CD14-positive monocyte (primary cell): ENCODE measurements at regions not wholly inside any gene's neighbourhood (a gene's known extent, or its start where the extent isn't known, plus 50 kb on each side); places are given as distances from the start of the nearest gene placed in this dataset.

ENCODE experiments used
- DNase-seq, 3 donors: peaks; one replicate each; pipeline ENCODE4 v3.0.0-alpha.2; 2011 to 2022
- H2AFZ ChIP-seq: 2 replicates; pipeline ENCODE4 v1.6.0; 2012; ENCODE audit warnings: mild to moderate bottlenecking, low read depth, low read length, inconsistent platforms; ENCODE audit not compliant: insufficient read depth, poor library complexity, severe bottlenecking
- H3K27ac ChIP-seq, 2 donors: 1 replicate in 1 of 2; 2 replicates in 1 of 2; pipeline ENCODE4 v1.5.1; 2012 to 2013; ENCODE audit warnings: low read length in 2 of 2, control low read depth in 1 of 2, inconsistent platforms in 1 of 2, low read depth in 1 of 2, mild to moderate bottlenecking in 1 of 2
- H3K27me3 ChIP-seq, 2 donors: one replicate each; pipeline versions ENCODE4 v1.6.0 to v1.6.1; 2011 to 2013; ENCODE audit warnings: low read length in 2 of 2; ENCODE audit not compliant: control insufficient read depth in 2 of 2, insufficient read depth in 2 of 2
- H3K36me3 ChIP-seq, 2 donors: replicated peaks in 1 of 2; 1 replicate in 1 of 2; 2 replicates in 1 of 2; pipeline versions ENCODE4 v1.5.1 to v1.6.1; 2012 to 2013; ENCODE audit warnings: low read length in 2 of 2, control low read depth in 1 of 2, inconsistent platforms in 1 of 2, mild to moderate bottlenecking in 1 of 2; ENCODE audit not compliant: insufficient read depth in 2 of 2, control insufficient read depth in 1 of 2
- H3K4me1 ChIP-seq, 2 donors: 1 replicate in 1 of 2; 2 replicates in 1 of 2; pipeline versions ENCODE4 v1.5.1 to v1.6.1; 2012 to 2013; ENCODE audit warnings: low read length in 2 of 2, control low read depth in 1 of 2, inconsistent platforms in 1 of 2, mild to moderate bottlenecking in 1 of 2, moderate library complexity in 1 of 2; ENCODE audit not compliant: insufficient read depth in 2 of 2, control insufficient read depth in 1 of 2
- H3K4me2 ChIP-seq: replicated peaks from 2 replicates; pipeline ENCODE3; 2012; ENCODE audit warnings: low read length, moderate library complexity, mild to moderate bottlenecking; ENCODE audit not compliant: poor library complexity, severe bottlenecking; ENCODE audit errors: extremely low read depth
- H3K4me3 ChIP-seq, 3 experiments: fragments of 200-600 bp in 1 of 3; sonication (generic) in 1 of 3; replicated peaks in 1 of 3; 1 replicate in 2 of 3; 2 replicates in 1 of 3; pipeline ENCODE4 v1.5.1; 2011 to 2013; ENCODE audit warnings: low read length in 3 of 3, mild to moderate bottlenecking in 3 of 3, control low read depth in 2 of 3, low read depth in 2 of 3, inconsistent platforms in 1 of 3, moderate library complexity in 1 of 3
- H3K79me2 ChIP-seq: 2 replicates; pipeline ENCODE4 v1.6.0; 2012; ENCODE audit warnings: mild to moderate bottlenecking, control low read depth, inconsistent platforms, low read length, moderate library complexity; ENCODE audit not compliant: insufficient read depth
- H3K9ac ChIP-seq: 2 replicates; pipeline ENCODE4 v1.6.0; 2017; ENCODE audit warnings: low read length, mild to moderate bottlenecking; ENCODE audit not compliant: insufficient read depth, poor library complexity, severe bottlenecking
- H3K9me3 ChIP-seq, 2 donors: replicated peaks in 1 of 2; 1 replicate in 1 of 2; 2 replicates in 1 of 2; pipeline versions ENCODE4 v1.5.1 to v1.6.1; 2012 to 2013; ENCODE audit warnings: low read length in 2 of 2, control low read depth in 1 of 2; ENCODE audit not compliant: control insufficient read depth in 1 of 2, insufficient read depth in 1 of 2
- H4K20me1 ChIP-seq: 2 replicates; pipeline ENCODE4 v1.6.0; 2012; ENCODE audit warnings: mild to moderate bottlenecking, low read length, control low read depth, moderate library complexity; ENCODE audit not compliant: insufficient read depth
- H3K27ac Mint-ChIP-seq, 7 donors: one replicate each; pipeline ENCODE4 v1.8.0; 2020; ENCODE audit warnings: mild to moderate bottlenecking in 7 of 7, mixed read lengths in 7 of 7, moderate library complexity in 6 of 7, inconsistent platforms in 2 of 7
- H3K27me3 Mint-ChIP-seq, 3 donors: one replicate each; pipeline ENCODE4 v1.8.0; 2021 to 2022; ENCODE audit warnings: low read depth in 3 of 3, mild to moderate bottlenecking in 3 of 3, mixed read lengths in 3 of 3, moderate library complexity in 3 of 3, inconsistent platforms in 1 of 3
- H3K36me3 Mint-ChIP-seq, 2 donors: one replicate each; pipeline ENCODE4 v1.8.0; 2020; ENCODE audit warnings: mixed read lengths in 2 of 2, inconsistent platforms in 1 of 2, mild to moderate bottlenecking in 1 of 2
- H3K4me1 Mint-ChIP-seq: one replicate; pipeline ENCODE4 v1.8.0; 2020; ENCODE audit warnings: mild to moderate bottlenecking, mixed read lengths
- H3K4me3 Mint-ChIP-seq, 2 donors: one replicate each; pipeline ENCODE4 v1.8.0; 2020; ENCODE audit warnings: mild to moderate bottlenecking in 2 of 2, mixed read lengths in 2 of 2, moderate library complexity in 1 of 2
- H3K9me3 Mint-ChIP-seq, 7 donors: one replicate each; pipeline ENCODE4 v1.8.0; 2020 to 2022; ENCODE audit warnings: mixed read lengths in 7 of 7, mild to moderate bottlenecking in 6 of 7, moderate library complexity in 6 of 7, inconsistent platforms in 2 of 7
- CTCF ChIP-seq: fragments of 200-600 bp; IDR thresholded peaks from one replicate; pipeline ENCODE4 v1.8.0; 2022; ENCODE audit warnings: antibody characterized with exemption, mild to moderate bottlenecking
- WGBS: methylation state at CpG from one replicate; pipeline ENCODE4 v1.1.5; 2013; ENCODE audit warnings: missing lambda C conversion rate; ENCODE audit not compliant: insufficient coverage; 5-methylcytosine and 5-hydroxymethylcytosine counted together
- intact Hi-C, 2 donors: fragments of 100-400 bp; cut with micrococcal nuclease; formaldehyde crosslinking; loops; one replicate each; pipeline versions ENCODE4 v1.15.0 to v1.15.1; 2023

- no peaks in the 10 kb centered on the region for H4K20me1 ChIP-seq
- H3K4me1 Mint-ChIP-seq = no peaks in the 10 kb centered on the region
- no peaks in the 10 kb centered on the region for H3K36me3 Mint-ChIP-seq
- H3K4me1 ChIP-seq = no peaks in the 10 kb centered on the region
- peaks cover 0 to 5% (median 0%) of the 10 kb centered on the region in 7 donors for H3K9me3 Mint-ChIP-seq
- H3K79me2 ChIP-seq = no peaks in the 10 kb centered on the region
- no peak overlapping the region for H2AFZ ChIP-seq
- H3K4me3 Mint-ChIP-seq = no peak overlapping the region
- no CpG with 5 or more reads among the region's 5 CpGs for WGBS
- intact Hi-C loops = no loop called here
- no peak for TF ChIP-seq CTCF
- no peak overlapping the region for H3K4me2 ChIP-seq
- no peak overlapping the region for H3K27ac Mint-ChIP-seq
- no peak overlapping the region for H3K27ac ChIP-seq
- no peak for DNase-seq
- no peak overlapping the region for H3K9ac ChIP-seq
- H3K27me3 Mint-ChIP-seq = no peaks in the 10 kb centered on the region
- H3K9me3 ChIP-seq = no peaks in the 10 kb centered on the region
- H3K36me3 ChIP-seq = no peaks in the 10 kb centered on the region
- no peaks in the 10 kb centered on the region for H3K27me3 ChIP-seq
- no peak overlapping the region for H3K4me3 ChIP-seq
Observed at GRCh38 chr5:20683241-20683940, 695.4 kb upstream of the CDH18 start.

GRCh38 chr5:20680718-20681302 lies 692.8 kb upstream of the CDH18 start:
- Mint-ChIP-seq H3K27ac (peak overlapping the region in 1 of 7 donors; percentile 67), H3K4me1 (no peaks in the 10 kb centered on the region), H3K36me3 (no peaks in the 10 kb centered on the region), H3K9me3 (peaks cover 0 to 5% (median 1%) of the 10 kb centered on the region in 7 donors), H3K4me3 (no peak overlapping the region), H3K27me3 (no peaks in the 10 kb centered on the region)
- WGBS = 100% methylated on average over 3 of the region's 5 CpGs
- TF ChIP-seq CTCF = no peak
- H3K4me3 ChIP-seq = no peak overlapping the region
- no peaks in the 10 kb centered on the region for H3K9me3 ChIP-seq
- H3K36me3 ChIP-seq = no peaks in the 10 kb centered on the region
- no peak for DNase-seq
- no peak overlapping the region for H3K9ac ChIP-seq
- intact Hi-C loops = no loop called here
- H3K4me1 ChIP-seq = no peaks in the 10 kb centered on the region
- no peaks in the 10 kb centered on the region for H3K27me3 ChIP-seq
- no peak overlapping the region for H2AFZ ChIP-seq
- H3K79me2 ChIP-seq = no peaks in the 10 kb centered on the region
- H3K27ac ChIP-seq = no peak overlapping the region
- no peaks in the 10 kb centered on the region for H4K20me1 ChIP-seq
- no peak overlapping the region for H3K4me2 ChIP-seq
